H1 (cell line): ENCODE measurements at regions not wholly inside any gene's neighbourhood (a gene's known extent, or its start where the extent isn't known, plus 50 kb on each side); places are given as distances from the start of the nearest gene placed in this dataset.

Experiments
- CTCF ChIA-PET: fragments of 300-600 bp; sonication (Branson Sonifier 250); formaldehyde crosslinking; loops from one replicate; lab custom pipeline; 2021; ENCODE audit not compliant: partially characterized antibody; lab: Charles Lee
- POLR2A ChIA-PET: fragments of 300-600 bp; sonication (Branson Sonifier 250); formaldehyde crosslinking; loops from one replicate; lab custom pipeline; 2021; ENCODE audit warnings: inconsistent platforms; ENCODE audit not compliant: partially characterized antibody; lab: Charles Lee
- DNase-seq, 2 experiments: peaks; one replicate each; pipeline versions ENCODE4 v3.0.0 to v3.0.0-alpha.2; 2010 to 2022; ENCODE audit warnings: low spot score in 2 of 2, low read depth in 1 of 2, mixed read lengths in 1 of 2
- FAIRE-seq: peaks from 2 replicates; lab custom pipeline; 2011; peaks lifted over from hg19 to GRCh38; lab: Jason Lieb, UNC
- H2AFZ ChIP-seq: 2 replicates; pipeline ENCODE4 v1.8.1; 2012; ENCODE audit warnings: low read length, inconsistent platforms
- H2AK5ac ChIP-seq: 2 replicates; pipeline ENCODE4 v1.6.1; 2013; ENCODE audit warnings: low read depth, low read length
- H2BK120ac ChIP-seq: replicated peaks from 2 replicates; pipeline ENCODE3; 2013; ENCODE audit warnings: low read depth, low read length, inconsistent platforms
- H2BK12ac ChIP-seq: 2 replicates; pipeline ENCODE4 v1.6.1; 2013; ENCODE audit warnings: low read depth, low read length
- H2BK15ac ChIP-seq: 2 replicates; pipeline ENCODE4 v1.6.1; 2013; ENCODE audit warnings: low read length
- H2BK20ac ChIP-seq: 2 replicates; pipeline ENCODE4 v1.6.1; 2013; ENCODE audit warnings: low read length
- H2BK5ac ChIP-seq: 2 replicates; pipeline ENCODE4 v1.6.1; 2013; ENCODE audit warnings: low read depth, low read length
- H3K14ac ChIP-seq: 2 replicates; pipeline ENCODE4 v1.6.1; 2013; ENCODE audit warnings: inconsistent platforms; ENCODE audit not compliant: insufficient read length
- H3K18ac ChIP-seq: 2 replicates; pipeline ENCODE4 v1.6.1; 2013; ENCODE audit warnings: low read length; ENCODE audit errors: extremely low read depth
- H3K23ac ChIP-seq: 2 replicates; pipeline ENCODE4 v1.6.1; 2013; ENCODE audit warnings: inconsistent platforms; ENCODE audit not compliant: insufficient read length
- H3K23me2 ChIP-seq: 2 replicates; pipeline ENCODE4 v1.6.1; 2013; ENCODE audit warnings: low read depth, low read length
- H3K27ac ChIP-seq: 2 replicates; pipeline ENCODE4 v1.6.1; 2011; ENCODE audit warnings: low read depth, low read length, inconsistent platforms
- H3K27me3 ChIP-seq, 4 experiments: replicated peaks in 1 of 4; 1 replicate in 1 of 4; 2 replicates in 3 of 4; pipeline versions ENCODE4 v1.6.1 to v1.8.1; 2011 to 2013; ENCODE audit warnings: low read length in 3 of 4, mild to moderate bottlenecking in 3 of 4, inconsistent platforms in 2 of 4, mixed read lengths in 2 of 4, moderate library complexity in 1 of 4; ENCODE audit not compliant: control insufficient read depth in 3 of 4, insufficient read depth in 3 of 4; ENCODE audit errors: extremely low read depth in 1 of 4
- H3K36me3 ChIP-seq, 4 experiments: 2 replicates each; pipeline versions ENCODE4 v1.6.1 to v1.8.1; 2011 to 2013; ENCODE audit warnings: mild to moderate bottlenecking in 4 of 4, low read length in 3 of 4, moderate library complexity in 2 of 4, control low read depth in 1 of 4, inconsistent platforms in 1 of 4; ENCODE audit not compliant: insufficient read depth in 4 of 4, control insufficient read depth in 2 of 4
- H3K4ac ChIP-seq: replicated peaks from 2 replicates; pipeline ENCODE3; 2013; ENCODE audit warnings: low read length, low read depth, mixed read lengths, inconsistent platforms; ENCODE audit not compliant: insufficient read length
- H3K4me1 ChIP-seq, 4 experiments: replicated peaks in 1 of 4; 1 replicate in 1 of 4; 2 replicates in 3 of 4; pipeline versions ENCODE4 v1.6.1 to v1.8.1; 2011 to 2013; ENCODE audit warnings: low read length in 3 of 4, inconsistent platforms in 2 of 4, mixed read lengths in 1 of 4; ENCODE audit not compliant: insufficient read depth in 4 of 4, control insufficient read depth in 3 of 4
- H3K4me2 ChIP-seq, 2 experiments: 2 replicates each; pipeline versions ENCODE4 v1.6.1 to v1.8.1; 2011 to 2013; ENCODE audit warnings: low read depth in 2 of 2, low read length in 2 of 2, control low read depth in 1 of 2, inconsistent platforms in 1 of 2, mild to moderate bottlenecking in 1 of 2; ENCODE audit not compliant: insufficient read depth in 1 of 2
- H3K4me3 ChIP-seq, 4 experiments: fragments of 200-600, 300-600 bp in 1 of 4; sonication (generic), shearing (Covaris generic), sonication (Bioruptor Twin) in 1 of 4; 2 replicates each; pipeline versions ENCODE4 v1.5.1 to v1.8.1; 2011 to 2016; ENCODE audit warnings: low read length in 4 of 4, low read depth in 3 of 4, control low read depth in 2 of 4, inconsistent platforms in 2 of 4, mild to moderate bottlenecking in 2 of 4, mixed read lengths in 1 of 4, moderate library complexity in 1 of 4; ENCODE audit not compliant: insufficient read depth in 2 of 4; ENCODE audit errors: extremely low read depth in 1 of 4
- H3K56ac ChIP-seq: replicated peaks from 2 replicates; pipeline ENCODE3; 2013; ENCODE audit warnings: low read depth, mild to moderate bottlenecking, mixed read lengths, low read length, inconsistent platforms; ENCODE audit not compliant: insufficient read length
- H3K79me1 ChIP-seq: 2 replicates; pipeline ENCODE4 v1.6.1; 2013; ENCODE audit warnings: low read depth, low read length, control low read depth
- H3K79me2 ChIP-seq, 2 experiments: 2 replicates each; pipeline versions ENCODE4 v1.6.1 to v1.8.1; 2012 to 2013; ENCODE audit warnings: low read length in 2 of 2, mild to moderate bottlenecking in 2 of 2, inconsistent platforms in 1 of 2; ENCODE audit not compliant: insufficient read depth in 2 of 2, control insufficient read depth in 1 of 2
- H3K9ac ChIP-seq, 4 experiments: replicated peaks in 1 of 4; 1 replicate in 1 of 4; 2 replicates in 3 of 4; pipeline versions ENCODE4 v1.6.1 to v1.8.1; 2011 to 2013; ENCODE audit warnings: low read depth in 3 of 4, low read length in 3 of 4, control low read depth in 2 of 4, mild to moderate bottlenecking in 2 of 4, moderate library complexity in 2 of 4, inconsistent platforms in 1 of 4; ENCODE audit errors: extremely low read depth in 1 of 4
- H3K9me3 ChIP-seq, 2 experiments: 2 replicates each; pipeline versions ENCODE4 v1.6.1 to v1.8.1; 2012 to 2013; ENCODE audit warnings: mild to moderate bottlenecking in 2 of 2, moderate library complexity in 2 of 2, control low read depth in 1 of 2, inconsistent platforms in 1 of 2, low read depth in 1 of 2, low read length in 1 of 2, mixed read lengths in 1 of 2; ENCODE audit not compliant: insufficient read depth in 2 of 2
- H4K20me1 ChIP-seq, 2 experiments: replicated peaks in 1 of 2; 2 replicates each; pipeline versions ENCODE3 to v1.8.1; 2011 to 2013; ENCODE audit warnings: inconsistent platforms in 2 of 2, low read length in 2 of 2, mild to moderate bottlenecking in 1 of 2; ENCODE audit not compliant: insufficient read depth in 2 of 2, control insufficient read depth in 1 of 2
- H4K5ac ChIP-seq: 2 replicates; pipeline ENCODE4 v1.6.1; 2013; ENCODE audit warnings: low read length, low read depth, mixed read lengths, inconsistent platforms; ENCODE audit not compliant: insufficient read length
- H4K8ac ChIP-seq: 2 replicates; pipeline ENCODE4 v1.8.0; 2013; ENCODE audit warnings: mild to moderate bottlenecking, moderate library complexity, low read length, inconsistent platforms; ENCODE audit not compliant: insufficient read depth; ENCODE audit errors: extremely low read depth
- H4K91ac ChIP-seq: replicated peaks from 2 replicates; pipeline ENCODE3; 2013; ENCODE audit warnings: low read length, mixed read lengths, inconsistent platforms; ENCODE audit not compliant: insufficient read length
- BCL11A ChIP-seq, 2 experiments: IDR thresholded peaks; one replicate each; pipeline ENCODE4 v1.6.1; 2011; ENCODE audit warnings: low read depth in 2 of 2, low read length in 2 of 2, mild to moderate bottlenecking in 2 of 2
- BRCA1 ChIP-seq: IDR thresholded peaks from 2 replicates; pipeline ENCODE4 v1.6.1; 2012; ENCODE audit warnings: low read depth, low read length, improper control_type of control experiment
- CBX8 ChIP-seq: fragments of 300-800, 300-1000 bp; sonication (generic); IDR thresholded peaks from 2 replicates; pipeline ENCODE4 v1.7.1; 2016; ENCODE audit warnings: low read depth, low read length, borderline replicate concordance
- CTBP2 ChIP-seq: IDR thresholded peaks from 2 replicates; pipeline ENCODE4 v1.7.0; 2011; ENCODE audit warnings: borderline replicate concordance, mild to moderate bottlenecking, moderate library complexity, mixed read lengths, low read length; ENCODE audit not compliant: insufficient read depth, insufficient read length
- FOSL1 ChIP-seq: IDR thresholded peaks from 2 replicates; pipeline ENCODE4 v1.6.1; 2011; ENCODE audit warnings: mild to moderate bottlenecking, low read depth, low read length, moderate library complexity; ENCODE audit not compliant: insufficient read depth
- NRF1 ChIP-seq: IDR thresholded peaks from 2 replicates; pipeline ENCODE4 v1.6.1; 2011; ENCODE audit warnings: mild to moderate bottlenecking, low read depth, low read length, improper control_type of control experiment
- POU5F1 ChIP-seq: IDR thresholded peaks from 2 replicates; pipeline ENCODE4 v1.6.1; 2011; ENCODE audit warnings: low read depth, mild to moderate bottlenecking, low read length, moderate library complexity
- RBBP5 ChIP-seq: IDR thresholded peaks from 2 replicates; pipeline ENCODE4 v1.7.1; 2012; ENCODE audit warnings: low read depth, mild to moderate bottlenecking, inconsistent platforms, low read length, moderate library complexity, borderline replicate concordance
- SP2 ChIP-seq: IDR thresholded peaks from 2 replicates; pipeline ENCODE4 v1.6.1; 2012; ENCODE audit warnings: mild to moderate bottlenecking, low read length, inconsistent platforms
- SRF ChIP-seq: IDR thresholded peaks from 2 replicates; pipeline ENCODE4 v1.6.1; 2011; ENCODE audit warnings: mild to moderate bottlenecking, low read depth, low read length, moderate library complexity
- TAF1 ChIP-seq: IDR thresholded peaks from 2 replicates; pipeline ENCODE4 v1.6.1; 2011; ENCODE audit warnings: mild to moderate bottlenecking, low read depth, low read length
- TAF7 ChIP-seq: optimal IDR thresholded peaks from 2 replicates; pipeline ENCODE3; 2011; ENCODE audit warnings: low read depth, mild to moderate bottlenecking, inconsistent platforms, low read length, moderate library complexity, borderline replicate concordance
- TBP ChIP-seq: IDR thresholded peaks from 2 replicates; pipeline ENCODE4 v1.6.1; 2011; ENCODE audit warnings: low read depth, low read length, improper control_type of control experiment
- TCF12 ChIP-seq: IDR thresholded peaks from 2 replicates; pipeline ENCODE4 v1.6.1; 2011; ENCODE audit warnings: low read depth, mild to moderate bottlenecking, low read length
- ZNF274 ChIP-seq: IDR thresholded peaks from 2 replicates; pipeline ENCODE4 v1.7.0; 2012; ENCODE audit warnings: low read length, borderline replicate concordance; ENCODE audit errors: extremely low read depth

DNA sequence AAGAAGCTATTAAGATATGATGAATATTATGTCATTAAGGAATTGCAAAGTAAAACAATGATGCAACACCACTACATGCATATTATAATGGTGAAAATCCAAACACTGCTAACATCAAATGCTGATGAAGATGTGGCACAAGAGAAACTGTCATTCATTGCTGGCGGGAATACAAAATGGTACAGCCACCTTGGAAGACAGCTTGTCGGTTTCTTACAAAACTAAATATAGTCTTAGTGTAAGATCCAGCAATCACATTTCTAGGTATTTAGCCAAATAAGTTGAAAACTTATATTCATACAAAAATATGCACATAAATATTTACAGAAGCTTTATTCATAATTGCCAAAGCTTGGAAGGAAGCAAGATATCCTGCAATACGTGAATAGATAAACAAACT, 114.9 kb upstream of the EDNRB start (continued):
- TF ChIP-seq ZNF274 = no peak

DNA sequence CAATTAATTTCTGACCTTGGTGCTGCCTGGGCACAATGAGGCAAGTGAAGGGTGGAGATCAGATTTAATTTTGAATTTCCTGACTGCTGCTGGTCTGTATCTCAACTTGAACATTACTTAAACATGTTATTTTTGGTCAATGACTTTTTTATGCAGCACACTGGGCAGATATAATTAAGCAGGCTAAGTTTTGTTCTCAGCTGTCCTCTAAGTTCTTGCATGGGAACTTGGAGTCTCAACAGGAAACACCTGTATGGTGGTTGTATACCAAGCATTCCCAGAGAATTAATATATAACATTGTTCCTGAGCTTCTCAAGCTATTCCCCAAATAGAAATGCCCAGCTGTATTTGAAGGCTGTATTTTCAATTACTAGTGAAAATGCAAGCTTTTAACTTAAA, 113.5 kb upstream of the EDNRB start:
- Histone ChIP-seq H2BK12ac (no peak overlapping the region), H2BK20ac (no peak overlapping the region), H3K9me3 (no peaks in the 10 kb centered on the region), H3K79me2 (no peaks in the 10 kb centered on the region), H3K18ac (no peak overlapping the region), H2BK5ac (no peak overlapping the region), H4K91ac (no peak overlapping the region), H3K4me3 (no peak overlapping the region), H3K23ac (no peak overlapping the region), H2BK15ac (no peak overlapping the region), H3K9ac (no peak overlapping the region), H3K23me2 (no peaks in the 10 kb centered on the region), H3K27ac (no peak overlapping the region), H2AK5ac (no peak overlapping the region), H2AFZ (no peak overlapping the region), H2BK120ac (no peak overlapping the region), H3K4me2 (no peak overlapping the region), H4K8ac (no peak overlapping the region), H3K56ac (no peak overlapping the region), H3K4ac (no peak overlapping the region), H3K36me3 (no peaks in the 10 kb centered on the region), H3K14ac (no peak overlapping the region), H4K5ac (no peak overlapping the region), H3K79me1 (no peaks in the 10 kb centered on the region), H4K20me1 (no peaks in the 10 kb centered on the region), H3K27me3 (no peaks in the 10 kb centered on the region), H3K4me1 (no peaks in the 10 kb centered on the region)
- CTCF ChIA-PET = no interaction called here
- DNase-seq (no peak), FAIRE-seq (no peak)
- POLR2A ChIA-PET = no interaction called here
- no peak for TF ChIP-seq CTBP2
- TF ChIP-seq TBP = no peak
- TF ChIP-seq SP2 = no peak
- no peak for TF ChIP-seq ZNF274
- TF ChIP-seq TCF12 = no peak
- TF ChIP-seq FOSL1 = no peak
- TF ChIP-seq CBX8 = no peak
- TF ChIP-seq POU5F1 = no peak
- no peak for TF ChIP-seq TAF1
- no peak for TF ChIP-seq SRF
- TF ChIP-seq TAF7 = no peak
- no peak for TF ChIP-seq NRF1
- TF ChIP-seq BCL11A (IDR thresholded peaks at IDR 0.05; ENCODE audit: low read depth in 2 of 2, low read length in 2 of 2) = no peak
- TF ChIP-seq RBBP5 = no peak
- TF ChIP-seq BRCA1 = no peak
